Panc1 (cell line): ENCODE measurements at regions not wholly inside any gene's neighbourhood (a gene's known extent, or its start where the extent isn't known, plus 50 kb on each side); places are given as distances from the start of the nearest gene placed in this dataset.

Source experiments
- ATAC-seq: fragments of 200-7000 bp; cut with Tn5 transposase; 2 replicates; pipeline ENCODE4 v1.9.1; 2020; ENCODE audit warnings: mild to moderate bottlenecking, moderate library complexity
- BruUV-seq: library from RNA; stranded (reverse); fragments of 400-500 nt; replicated peaks from 2 replicates; lab custom pipeline; 2021; lab: Mats Ljungman, UMichigan
- CTCF ChIA-PET: fragments of 300-600 bp; sonication (Branson Sonifier 250); formaldehyde crosslinking; loops from one replicate; lab custom pipeline; 2022; ENCODE audit warnings: antibody characterized with exemption; lab: Charles Lee
- POLR2A ChIA-PET: fragments of 300-600 bp; sonication (Branson Sonifier 250); formaldehyde crosslinking; loops from one replicate; lab custom pipeline; 2022; ENCODE audit warnings: antibody characterized with exemption; lab: Charles Lee
- DNase-seq: peaks from one replicate; pipeline ENCODE4 v3.0.0-alpha.2; 2010; ENCODE audit warnings: low read depth, low spot score
- H3K27ac ChIP-seq: 2 replicates; pipeline ENCODE4 v1.5.1; 2011; ENCODE audit warnings: mild to moderate bottlenecking, low read length, inconsistent platforms
- H3K27me3 ChIP-seq: fragments of 200-500 bp; sonication (Bioruptor generic); 2 replicates; pipeline ENCODE4 v1.6.0; 2014; ENCODE audit warnings: low read length, inconsistent platforms; ENCODE audit not compliant: control insufficient read depth, insufficient read depth
- H3K36me3 ChIP-seq: fragments of 200-500 bp; sonication (Bioruptor generic); 2 replicates; pipeline ENCODE4 v1.5.1; 2014; ENCODE audit warnings: inconsistent platforms, mild to moderate bottlenecking, low read length, moderate library complexity; ENCODE audit not compliant: control insufficient read depth, insufficient read depth
- H3K4me1 ChIP-seq: 2 replicates; pipeline ENCODE4 v1.5.1; 2011; ENCODE audit warnings: inconsistent platforms, mild to moderate bottlenecking, low read length, moderate library complexity; ENCODE audit not compliant: control insufficient read depth, insufficient read depth
- H3K4me3 ChIP-seq, 2 experiments: 2 replicates each; pipeline ENCODE4 v1.5.1; 2011 to 2012; ENCODE audit warnings: low read depth in 2 of 2, low read length in 2 of 2, mild to moderate bottlenecking in 2 of 2, inconsistent platforms in 1 of 2, moderate library complexity in 1 of 2
- H3K9me3 ChIP-seq: fragments of 200-500 bp; sonication (Bioruptor generic); 2 replicates; pipeline ENCODE4 v1.5.1; 2014; ENCODE audit warnings: low read depth, mild to moderate bottlenecking, inconsistent platforms, low read length, moderate library complexity; ENCODE audit not compliant: control insufficient read depth, insufficient read depth
- CTCF ChIP-seq: fragments of 450-650 bp; IDR thresholded peaks from 2 replicates; pipeline ENCODE4 v1.5.1; 2017; ENCODE audit warnings: mild to moderate bottlenecking
- POLR2AphosphoS5 ChIP-seq: IDR thresholded peaks from 2 replicates; pipeline ENCODE4 v1.6.1; 2012; ENCODE audit warnings: mild to moderate bottlenecking, low read depth, low read length, moderate library complexity
- REST ChIP-seq, 2 experiments: IDR thresholded peaks; 2 replicates each; pipeline ENCODE4 v1.6.1; 2011 to 2012; ENCODE audit warnings: low read depth in 2 of 2, control low read depth in 1 of 2, low read length in 1 of 2, mild to moderate bottlenecking in 1 of 2, moderate library complexity in 1 of 2; ENCODE audit not compliant: insufficient read depth in 1 of 2
- SIN3A ChIP-seq: IDR thresholded peaks from 2 replicates; pipeline ENCODE4 v1.6.1; 2012; ENCODE audit warnings: low read depth, mild to moderate bottlenecking, low read length, moderate library complexity, borderline replicate concordance; ENCODE audit not compliant: insufficient read depth
- TCF7L2 ChIP-seq: IDR thresholded peaks from 2 replicates; pipeline ENCODE4 v1.6.1; 2011; ENCODE audit warnings: mild to moderate bottlenecking, low read depth, low read length, inconsistent platforms
- in situ Hi-C: cut with HindIII; loops from 2 replicates; pipeline ENCODE4 v1.10.0; 2016; ENCODE audit warnings: low sequenced_read_pairs, low pct_unique_long_range_greater_than_20kb
- intact Hi-C: fragments of 100-400 bp; cut with micrococcal nuclease; formaldehyde crosslinking; loops from one replicate; pipeline ENCODE4 v1.10.0; 2022; ENCODE audit not compliant: unreplicated experiment

GRCh38 chr7:18294411-18294810 is 201.1 kb upstream of the HDAC9 start:
- intact Hi-C loops (no loop called here), in situ Hi-C loops (no loop called here)
- CTCF ChIA-PET, result no interaction called here

GRCh38 chr7:18295781-18296423 is 199.6 kb upstream of the HDAC9 start:
- TF ChIP-seq POLR2AphosphoS5, result no peak
- no peak for TF ChIP-seq REST (IDR thresholded peaks at IDR 0.05; ENCODE audit: insufficient read depth in 1 of 2, low read depth in 2 of 2, low read length in 1 of 2)
- TF ChIP-seq CTCF, result no peak
- no peak for TF ChIP-seq TCF7L2
- ChIA-PET POLR2A (no interaction called here), CTCF (no interaction called here)
- BruUV-seq, result no TSS peak
- in situ Hi-C loops (no loop called here), intact Hi-C loops (no loop called here)
- no peaks in the 10 kb centered on the region for H3K36me3 ChIP-seq
- no peak overlapping the region for H3K27ac ChIP-seq
- ATAC-seq (no peak), DNase-seq (no peak)
- no peak overlapping the region for H3K4me3 ChIP-seq
- no peaks in the 10 kb centered on the region; the same call in 1 of the 2 replicates for H3K27me3 ChIP-seq
- H3K9me3 ChIP-seq, result no peaks in the 10 kb centered on the region
- H3K4me1 ChIP-seq, result no peaks in the 10 kb centered on the region

More at GRCh38 chr7:18294411-18294810, 201.1 kb upstream of the HDAC9 start:
- no peaks in the 10 kb centered on the region for H3K36me3 ChIP-seq
- H3K27ac ChIP-seq, result no peak overlapping the region
- no peak overlapping the region for H3K4me3 ChIP-seq
- BruUV-seq, result no TSS peak
- no peaks in the 10 kb centered on the region for H3K9me3 ChIP-seq
- ATAC-seq (no peak), DNase-seq (no peak)
- no peaks in the 10 kb centered on the region for H3K4me1 ChIP-seq
- no peak for TF ChIP-seq POLR2AphosphoS5
- no peak for TF ChIP-seq SIN3A
- TF ChIP-seq TCF7L2, result no peak
- no peak for TF ChIP-seq REST (IDR thresholded peaks at IDR 0.05; ENCODE audit: insufficient read depth in 1 of 2, low read depth in 2 of 2, low read length in 1 of 2)
- no peak for TF ChIP-seq CTCF
- no peaks in the 10 kb centered on the region; the same call in 1 of the 2 replicates for H3K27me3 ChIP-seq
- POLR2A ChIA-PET, result no interaction called here
